ENCODE measurements at regions not wholly inside any gene's neighbourhood (a gene's known extent, or its start where the extent isn't known, plus 50 kb on each side); places are given as distances from the start of the nearest gene placed in this dataset.

DNA sequence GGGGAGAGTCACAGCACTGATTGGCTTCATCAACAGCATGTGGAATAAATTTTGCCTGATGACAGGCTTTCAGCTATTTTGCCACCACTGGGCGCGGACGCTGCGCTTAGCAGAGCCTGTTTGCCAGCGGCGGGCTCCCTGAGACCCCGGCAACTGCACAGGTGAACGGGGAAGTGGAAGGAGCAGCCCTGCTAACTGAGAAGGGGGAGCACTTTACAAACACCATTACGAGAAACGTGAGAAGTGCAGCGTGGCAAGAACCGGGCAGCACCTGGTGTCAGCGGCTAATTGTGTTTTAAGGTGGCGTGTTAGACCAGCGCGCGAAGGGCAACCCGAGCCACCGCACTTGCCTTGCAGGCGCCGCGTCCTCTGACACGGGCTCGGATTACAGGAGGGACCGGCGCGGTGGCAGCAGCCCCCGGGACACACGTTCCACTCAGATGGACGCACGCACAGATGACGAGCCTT lies 307.8 kb upstream of the ARRDC4 start:
- DNase-seq (peak in 1 of 6 donors; percentile 25), ATAC-seq (no peak), FAIRE-seq (no peak)
- H3K4me3 ChIP-seq, result no peak overlapping the region
- H3K36me3 ChIP-seq, result no peaks in the 10 kb centered on the region
- 27 to 28% methylated on average over 32 of the region's 32 CpGs for WGBS, 2 donors
- H3K27me3 ChIP-seq, result no peaks in the 10 kb centered on the region
- TF ChIP-seq, protein P1, sequence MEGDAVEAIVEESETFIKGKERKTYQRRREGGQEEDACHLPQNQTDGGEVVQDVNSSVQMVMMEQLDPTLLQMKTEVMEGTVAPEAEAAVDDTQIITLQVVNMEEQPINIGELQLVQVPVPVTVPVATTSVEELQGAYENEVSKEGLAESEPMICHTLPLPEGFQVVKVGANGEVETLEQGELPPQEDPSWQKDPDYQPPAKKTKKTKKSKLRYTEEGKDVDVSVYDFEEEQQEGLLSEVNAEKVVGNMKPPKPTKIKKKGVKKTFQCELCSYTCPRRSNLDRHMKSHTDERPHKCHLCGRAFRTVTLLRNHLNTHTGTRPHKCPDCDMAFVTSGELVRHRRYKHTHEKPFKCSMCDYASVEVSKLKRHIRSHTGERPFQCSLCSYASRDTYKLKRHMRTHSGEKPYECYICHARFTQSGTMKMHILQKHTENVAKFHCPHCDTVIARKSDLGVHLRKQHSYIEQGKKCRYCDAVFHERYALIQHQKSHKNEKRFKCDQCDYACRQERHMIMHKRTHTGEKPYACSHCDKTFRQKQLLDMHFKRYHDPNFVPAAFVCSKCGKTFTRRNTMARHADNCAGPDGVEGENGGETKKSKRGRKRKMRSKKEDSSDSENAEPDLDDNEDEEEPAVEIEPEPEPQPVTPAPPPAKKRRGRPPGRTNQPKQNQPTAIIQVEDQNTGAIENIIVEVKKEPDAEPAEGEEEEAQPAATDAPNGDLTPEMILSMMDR (IDR thresholded peaks at IDR 0.05), result no peak
- no peaks in the 10 kb centered on the region for H3K4me1 ChIP-seq
- H3K9me3 ChIP-seq, result no peaks in the 10 kb centered on the region
- H3K27ac ChIP-seq, result no peak overlapping the region
- intact Hi-C loops (cut with DNase I), result no loop called here

DNA sequence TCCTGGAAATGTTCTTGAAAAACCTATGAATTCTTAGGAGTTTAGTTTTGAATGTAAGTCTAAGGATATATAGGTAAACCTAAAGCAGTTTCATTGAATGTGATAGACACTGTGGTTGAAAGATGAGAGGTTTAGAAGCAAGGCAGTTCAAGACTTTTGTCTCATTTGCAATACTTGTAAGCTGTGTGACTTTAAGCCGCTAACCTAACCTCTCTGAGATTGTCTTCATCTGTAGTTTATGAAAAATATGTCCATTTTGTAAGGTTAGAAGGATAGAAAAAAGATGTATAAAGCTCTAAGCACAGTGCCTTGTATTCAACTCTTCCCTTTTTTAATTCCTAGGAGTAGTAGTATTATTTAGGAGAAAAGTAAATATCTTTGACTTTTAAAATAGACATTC lies 306.6 kb upstream of the ARRDC4 start:
- WGBS, 2 donors, result 89 to 91% methylated on average over 1 of the region's 1 CpG
- TF ChIP-seq, protein P1 (IDR thresholded peaks at IDR 0.05), result no peak

GRCh38 chr15:97654481-97655076 lies 305.9 kb upstream of the ARRDC4 start:
- FAIRE-seq, result no peak
- Histone ChIP-seq H3K27ac (no peak overlapping the region), H3K27me3 (no peaks in the 10 kb centered on the region), H3K4me3 (no peak overlapping the region), H3K9me3 (no peaks in the 10 kb centered on the region), H3K4me1 (no peaks in the 10 kb centered on the region), H3K36me3 (no peaks in the 10 kb centered on the region)
- DNase-seq, result no peak
- intact Hi-C loops (cut with DNase I), result no loop called here
- ATAC-seq, result no peak
- 44 to 51% methylated on average over 7 of the region's 7 CpGs for WGBS, 2 donors
- TF ChIP-seq, protein P1 (IDR thresholded peaks at IDR 0.05), result no peak

More for the DNA sequence above, 306.6 kb upstream of the ARRDC4 start:
- Histone ChIP-seq H3K4me3 (no peak overlapping the region), H3K27ac (no peak overlapping the region), H3K4me1 (no peaks in the 10 kb centered on the region), H3K36me3 (no peaks in the 10 kb centered on the region), H3K9me3 (no peaks in the 10 kb centered on the region), H3K27me3 (no peaks in the 10 kb centered on the region)
- FAIRE-seq (no peak), DNase-seq (no peak), ATAC-seq (no peak)
- intact Hi-C loops (cut with DNase I), result no loop called here

- Histone ChIP-seq H3K9me3 (no peaks in the 10 kb centered on the region), H3K36me3 (no peaks in the 10 kb centered on the region), H3K4me1 (no peaks in the 10 kb centered on the region), H3K4me3 (no peak overlapping the region), H3K27ac (no peak overlapping the region), H3K27me3 (no peaks in the 10 kb centered on the region)
- TF ChIP-seq, protein P1 (IDR thresholded peaks at IDR 0.05), result no peak
- ATAC-seq (no peak), DNase-seq (no peak), FAIRE-seq (no peak)
- intact Hi-C loops (cut with DNase I), result no loop called here
- WGBS, 2 donors, result 72 to 79% methylated on average over 3 of the region's 3 CpGs
Observed at GRCh38 chr15:97661796-97662195, 298.7 kb upstream of the ARRDC4 start.

DNA sequence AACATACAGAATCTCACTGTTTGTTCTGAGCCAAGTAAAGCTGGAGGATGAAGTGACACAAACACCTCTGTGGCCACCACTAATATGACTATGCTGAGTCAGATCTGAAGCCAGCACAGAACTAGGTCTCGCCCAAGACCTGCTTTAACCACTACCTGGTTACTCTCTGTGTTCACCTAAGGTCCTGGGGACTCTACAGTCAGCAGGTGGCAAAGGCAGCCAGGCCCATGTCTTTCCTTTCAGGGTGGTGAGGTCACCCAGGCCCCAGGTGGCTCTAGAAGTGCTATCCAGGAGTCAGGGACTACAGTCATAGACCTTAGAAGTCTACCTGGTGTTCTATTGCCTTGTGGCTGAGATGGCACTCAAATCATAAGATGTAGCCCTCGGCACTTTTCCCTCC lies 287.9 kb upstream of the ARRDC4 start:
- H3K36me3 ChIP-seq, result no peaks in the 10 kb centered on the region
- intact Hi-C loops (cut with DNase I), result no loop called here
- no peak for FAIRE-seq
- 63 to 66% methylated on average over 2 of the region's 2 CpGs for whole genome bisulfite sequencing, 2 donors
- H3K4me1 ChIP-seq, result no peaks in the 10 kb centered on the region
- no peaks in the 10 kb centered on the region for H3K9me3 ChIP-seq
- no peaks in the 10 kb centered on the region for H3K27me3 ChIP-seq
- TF ChIP-seq, protein P1 (IDR thresholded peaks at IDR 0.05), result no peak
- no peak for ATAC-seq
- no peak for DNase-seq
- no peak overlapping the region for H3K4me3 ChIP-seq
- no peak overlapping the region for H3K27ac ChIP-seq
